Activated CD8-positive, alpha-beta memory T cell treated with anti-CD3 and anti-CD28 coated beads, Interleukin-2, amount 50 U/mL, for 24 hours (primary cell): ENCODE measurements at regions not wholly inside any gene's neighbourhood (a gene's known extent, or its start where the extent isn't known, plus 50 kb on each side); places are given as distances from the start of the nearest gene placed in this dataset.

Source experiments
- DNase-seq: peaks from one replicate; pipeline ENCODE4 v3.0.0-alpha.2; 2020; ENCODE audit errors: extremely low read depth

- DNase-seq = no peak
Observed at GRCh38 chr1:56394298-56394697, 185.1 kb downstream of the PLPP3 start.

- no peak for DNase-seq
Observed at GRCh38 chr1:56390934-56391731, 188.2 kb downstream of the PLPP3 start.

DNA sequence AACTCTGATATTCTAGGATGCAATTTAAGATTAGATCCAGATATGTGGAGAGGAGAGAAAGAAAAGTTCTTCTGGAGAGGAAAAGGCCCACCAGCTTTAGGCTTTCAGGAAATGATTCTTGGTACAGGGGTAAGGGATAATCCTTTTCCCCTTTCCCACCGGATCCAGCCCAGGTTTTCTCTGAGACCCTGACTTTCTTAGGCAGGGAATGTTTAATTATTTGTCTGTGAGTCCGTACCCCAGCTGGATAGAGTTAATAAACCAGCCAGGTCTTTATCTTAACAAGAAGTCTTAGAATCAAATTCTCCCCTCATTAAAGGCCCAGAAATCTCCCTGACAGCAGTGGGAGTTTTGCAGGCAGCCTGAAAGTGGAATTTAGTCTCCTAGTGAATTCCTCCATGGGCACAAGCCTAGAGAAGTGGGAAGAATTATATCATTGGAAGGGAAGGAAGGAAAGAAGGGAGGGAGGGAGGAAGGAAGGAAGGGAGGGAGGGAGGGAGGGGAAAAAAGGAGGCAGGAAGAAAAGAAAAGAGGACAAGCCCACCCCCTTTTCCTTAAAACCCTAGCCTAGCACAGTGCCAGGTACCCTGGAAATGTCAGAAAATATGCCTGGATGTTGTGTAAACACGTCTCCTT is 189.0 kb downstream of the PLPP3 start:
- DNase-seq = no peak

GRCh38 chr1:56389813-56390212 is 189.6 kb downstream of the PLPP3 start:
- no peak for DNase-seq

DNA sequence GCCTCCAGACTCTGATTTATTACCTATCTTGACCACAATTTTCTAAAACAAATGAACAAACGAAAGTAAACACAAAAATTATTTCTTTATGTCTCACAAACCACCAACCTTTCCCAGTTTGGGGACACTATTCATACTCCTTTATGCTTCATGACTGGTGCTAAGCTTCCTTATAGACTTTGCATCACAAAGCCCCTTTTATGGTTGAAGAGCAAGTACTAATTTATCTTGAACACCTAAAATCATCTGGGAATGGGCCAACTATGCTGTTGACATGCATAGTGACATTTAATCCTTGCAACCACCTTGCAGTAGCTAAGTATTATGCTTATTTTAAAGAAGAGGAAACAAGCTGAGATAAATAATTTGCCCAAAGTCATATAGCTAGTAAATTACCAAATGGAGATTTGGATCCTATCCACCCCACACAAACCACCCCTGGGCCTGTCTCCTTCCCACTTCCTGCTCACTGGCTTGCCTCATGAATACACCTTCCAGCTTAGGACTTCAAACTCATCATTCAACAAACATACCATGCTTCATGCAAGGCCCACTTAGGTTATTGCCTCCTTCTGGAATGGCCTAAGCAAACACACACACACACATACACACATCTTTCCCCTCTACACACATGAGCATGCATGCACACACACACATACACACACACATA is 192.2 kb downstream of the PLPP3 start:
- DNase-seq = no peak

DNA sequence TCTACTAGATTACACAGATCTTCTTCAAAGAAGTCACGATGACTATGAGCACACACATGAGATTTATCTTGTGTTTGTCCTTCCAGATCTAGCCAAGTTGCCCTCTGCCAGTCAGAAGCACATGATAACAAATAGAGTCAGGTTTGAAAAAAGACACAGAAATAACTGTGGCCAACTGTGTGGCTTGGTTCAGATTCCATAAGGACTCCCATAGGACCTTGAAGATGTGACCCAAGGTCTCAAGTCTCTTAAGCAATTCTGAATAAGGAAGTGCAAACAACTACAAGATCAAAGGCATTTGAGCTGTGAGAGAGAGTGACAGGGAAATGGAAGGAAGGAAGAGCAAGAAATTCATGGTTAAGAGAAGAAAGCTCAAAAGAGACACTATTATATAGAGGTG is 194.0 kb downstream of the PLPP3 start:
- DNase-seq = no peak

DNA sequence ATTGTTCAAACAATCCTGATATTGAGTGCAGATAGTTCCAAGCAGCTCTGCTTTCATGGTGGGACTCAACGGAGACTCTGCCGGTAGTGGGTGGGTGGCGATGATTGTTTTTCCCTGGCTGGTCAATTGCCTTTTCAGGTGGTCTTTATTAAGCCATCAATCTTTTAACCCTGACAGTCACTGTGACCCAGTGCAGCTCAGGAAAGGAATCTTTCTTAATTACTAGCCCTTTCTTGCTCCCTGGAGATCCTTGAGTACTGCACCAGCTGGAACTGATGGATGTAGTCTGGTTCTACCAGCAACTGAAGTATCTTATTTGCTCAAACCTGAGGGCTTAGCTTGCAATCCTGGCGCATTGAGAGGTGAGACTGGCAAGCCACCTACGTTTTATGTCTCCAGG is 196.4 kb downstream of the PLPP3 start:
- DNase-seq = no peak

DNA sequence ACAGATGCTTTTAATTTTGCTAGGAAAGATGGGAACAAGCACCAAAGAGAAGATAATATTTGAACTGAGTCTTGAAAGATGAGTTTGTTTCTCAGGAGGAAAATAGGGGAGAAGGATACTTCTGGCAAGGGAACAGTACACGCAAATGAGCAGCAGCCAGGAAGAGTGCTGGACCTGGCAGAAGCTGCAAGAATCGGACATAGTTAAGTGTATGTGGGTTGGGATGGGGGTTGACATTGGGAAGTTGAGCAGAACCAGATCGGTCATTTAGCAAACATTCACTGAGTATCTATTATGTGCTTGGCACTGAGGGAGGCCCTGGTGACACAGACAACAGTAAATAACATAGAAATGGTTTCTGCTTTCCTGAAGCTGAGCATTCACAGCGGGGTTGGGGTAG is 198.8 kb downstream of the PLPP3 start:
- DNase-seq = no peak

DNA sequence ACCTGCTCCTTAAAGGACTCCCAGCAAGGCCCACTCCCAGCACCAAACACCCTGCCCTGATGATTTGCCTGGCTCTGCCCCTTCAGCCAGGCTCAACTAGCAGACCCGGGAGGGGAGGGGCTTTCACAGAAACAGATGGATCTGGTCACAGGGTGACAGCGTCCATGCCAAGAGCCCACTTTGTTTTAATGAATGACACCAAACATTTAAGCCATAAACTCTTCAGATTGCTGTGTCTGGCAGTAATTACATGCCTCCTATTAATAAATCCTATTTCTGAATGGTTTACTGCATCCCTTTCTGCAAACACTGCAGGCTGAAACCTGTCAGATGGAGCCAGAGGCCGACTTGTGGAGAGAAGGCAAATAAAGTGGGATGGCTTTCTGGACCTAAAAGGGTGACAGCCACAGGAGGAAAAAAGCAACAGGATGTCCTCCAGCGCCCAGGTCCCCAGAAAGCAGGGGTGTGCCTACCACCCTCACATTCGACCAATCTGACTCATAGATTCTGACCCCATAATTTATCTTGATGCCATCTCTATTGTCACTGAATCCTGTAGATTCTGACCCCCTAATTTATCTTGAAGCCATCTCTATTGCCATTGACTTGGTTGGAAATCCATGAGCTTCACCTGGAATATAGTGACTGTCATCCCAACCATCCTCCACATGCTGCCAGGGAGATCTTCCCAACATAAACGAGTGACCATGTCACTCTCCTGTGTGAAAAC is 200.9 kb downstream of the PLPP3 start:
- DNase-seq = no peak

- no peak for DNase-seq
Observed at GRCh38 chr1:56377431-56377830, 201.9 kb downstream of the PLPP3 start.

DNA sequence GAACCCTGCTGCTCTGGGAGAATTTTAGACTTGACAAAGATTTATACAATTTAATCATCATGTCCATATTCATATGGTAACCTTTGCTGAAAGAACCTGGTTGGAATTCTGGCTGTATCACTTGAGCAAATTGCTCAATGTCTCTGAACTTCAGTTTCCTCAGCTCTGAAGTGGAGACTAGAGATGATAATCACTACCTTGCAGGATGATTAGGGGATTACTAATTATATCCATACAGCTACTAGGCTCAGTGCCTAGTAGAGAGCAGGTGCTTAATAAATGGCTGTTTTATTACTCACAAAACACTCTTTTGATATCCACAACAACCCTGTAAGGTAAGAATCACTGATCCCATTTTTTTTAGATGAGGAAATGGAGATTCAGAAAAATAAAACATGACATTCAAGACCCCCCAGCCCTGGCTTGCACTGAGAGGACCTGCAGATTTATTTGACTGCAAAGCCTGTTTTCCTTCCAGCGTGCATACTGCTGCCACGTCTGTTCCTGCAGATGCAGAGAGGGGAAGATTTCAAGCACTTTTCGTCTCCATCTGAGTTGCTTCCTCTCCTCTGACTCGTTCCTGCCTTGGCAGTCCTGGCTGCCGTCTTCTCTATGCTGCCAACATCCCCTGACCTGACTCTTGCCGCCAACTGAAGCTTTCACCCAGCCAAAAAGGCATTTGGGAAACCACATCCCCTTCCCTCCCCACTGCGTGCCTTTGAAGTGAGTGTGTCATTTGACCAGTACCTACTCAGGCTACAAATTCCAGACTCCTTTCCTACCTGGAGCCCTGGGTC is 203.0 kb downstream of the PLPP3 start:
- no peak for DNase-seq

DNA sequence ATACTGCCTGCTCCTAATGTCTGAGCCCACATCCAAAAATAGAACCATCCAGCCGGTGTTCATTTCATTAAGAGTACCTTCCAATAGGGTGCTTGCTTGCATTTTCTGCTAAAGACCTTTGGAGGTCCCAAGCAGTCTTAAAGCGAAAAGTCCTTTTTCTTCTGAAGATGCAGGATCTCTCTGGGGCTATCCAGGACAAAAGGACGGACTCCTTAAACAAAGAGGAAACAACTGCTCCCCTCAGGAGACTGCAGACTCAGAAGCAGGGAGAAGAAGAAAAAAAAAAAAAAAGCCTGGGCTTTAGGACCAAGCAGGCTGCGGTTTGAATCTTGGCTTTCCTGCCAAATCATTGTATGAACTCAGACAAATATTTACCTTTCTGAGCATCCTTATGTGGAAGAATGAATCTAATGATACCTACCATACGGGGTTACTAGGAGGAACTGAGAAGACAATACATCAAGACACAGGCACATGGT is 204.0 kb downstream of the PLPP3 start:
- no peak for DNase-seq

GRCh38 chr1:56374026-56374974 is 205.1 kb downstream of the PLPP3 start:
- no peak for DNase-seq

GRCh38 chr1:56370513-56370912 is 208.8 kb downstream of the PLPP3 start:
- DNase-seq = no peak

DNA sequence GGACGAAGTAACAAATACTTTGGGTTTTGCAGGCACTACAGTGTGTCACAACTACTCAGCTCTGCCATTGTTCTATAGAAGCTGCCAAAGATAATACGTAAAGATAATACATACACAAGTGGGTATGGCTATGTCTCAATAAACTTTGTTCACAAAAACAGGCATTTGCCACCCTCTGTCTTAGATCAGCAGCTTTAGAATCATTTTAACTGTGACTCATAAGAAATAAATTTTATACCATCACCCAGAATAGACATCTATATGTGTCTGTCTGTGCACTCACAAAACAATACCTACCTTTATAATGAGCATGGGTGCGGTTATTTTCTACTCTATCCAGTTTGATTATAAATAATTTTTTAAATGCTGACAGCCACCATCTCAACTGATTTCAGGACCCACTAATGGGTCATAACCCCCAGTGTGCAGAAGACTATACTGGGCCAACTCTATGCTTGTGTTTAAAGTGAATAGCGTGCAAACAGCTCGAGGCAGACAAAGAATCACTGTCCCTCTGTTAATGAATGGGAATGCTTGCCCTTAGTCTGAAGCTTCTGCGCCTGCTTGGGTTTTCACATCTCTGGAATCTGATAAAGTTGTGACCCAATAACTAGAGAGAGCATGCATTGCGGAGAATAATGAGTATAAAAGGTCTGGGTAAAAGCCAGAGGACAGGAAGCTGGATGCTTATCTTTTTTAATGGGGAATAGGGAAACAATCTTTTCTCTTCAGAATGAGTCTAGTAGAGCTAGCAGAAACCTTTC is 216.2 kb downstream of the PLPP3 start:
- no peak for DNase-seq

DNA sequence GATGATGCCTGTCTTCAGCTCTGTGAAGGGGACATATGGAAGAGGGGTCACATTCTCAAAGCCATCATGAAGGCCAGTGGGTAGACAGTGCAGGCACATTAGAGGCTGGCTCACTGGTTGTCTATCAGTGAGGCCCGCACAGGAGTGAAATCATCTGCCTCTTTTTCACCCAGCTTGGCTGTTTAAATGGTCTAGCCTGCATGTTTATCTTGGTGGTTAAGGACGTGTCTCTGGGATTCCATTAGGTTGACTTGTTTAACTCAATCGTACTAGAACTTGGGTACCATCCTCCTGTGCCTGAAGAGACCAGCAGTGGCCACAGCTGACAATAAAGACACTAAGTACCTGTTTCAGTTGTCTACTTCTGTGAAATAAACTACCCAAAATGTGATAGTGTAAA is 219.3 kb downstream of the PLPP3 start:
- no peak for DNase-seq

DNA sequence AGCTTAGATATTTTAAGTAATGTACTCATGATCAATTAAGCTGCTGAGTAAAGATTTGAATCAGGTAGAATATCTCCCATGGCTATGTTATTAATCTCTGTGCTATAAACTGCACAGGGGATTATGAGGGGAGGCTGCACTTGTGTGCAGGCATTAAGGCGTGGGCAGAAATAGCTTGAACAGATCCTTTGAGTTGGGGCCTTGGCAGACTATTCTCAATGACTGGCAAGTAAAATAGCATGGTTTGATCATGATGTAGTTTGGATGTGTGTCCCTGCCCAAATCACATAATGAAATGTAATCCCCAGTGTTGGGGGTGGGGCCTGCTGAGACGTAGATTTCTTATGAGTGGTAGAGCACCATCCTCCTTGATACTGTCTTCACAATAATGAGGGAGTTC is 220.3 kb downstream of the PLPP3 start:
- no peak for DNase-seq

GRCh38 chr1:56357927-56358690 is 221.3 kb downstream of the PLPP3 start:
- no peak for DNase-seq
